Gastrocnemius medialis (tissue), 4 donors: ENCODE measurements at regions not wholly inside any gene's neighbourhood (a gene's known extent, or its start where the extent isn't known, plus 50 kb on each side); places are given as distances from the start of the nearest gene placed in this dataset.
"Not testable (repeated sequence)": the region's sequence is repeated elsewhere in the genome, so short reads cannot be mapped to it uniquely, and the experiment has no call there.

Experiments
- ATAC-seq, 2 donors: fragments of 150-250 bp; one replicate each; pipeline ENCODE4 v1.9.1; 2016
- DNase-seq, 2 donors: peaks; one replicate each; pipeline ENCODE4 v3.0.0-alpha.2; 2019
- H3K27ac ChIP-seq, 4 donors: fragments of 200-600 bp; sonication (generic); 1 replicate in 1 of 4; 2 replicates in 3 of 4; pipeline ENCODE4 v1.5.1; 2016 to 2018; ENCODE audit warnings: mild to moderate bottlenecking in 2 of 4, moderate library complexity in 1 of 4
- H3K27me3 ChIP-seq, 3 donors: fragments of 200-600 bp; sonication (generic) in 2 of 3; 1 replicate in 1 of 3; 2 replicates in 2 of 3; pipeline versions ENCODE4 v1.5.1 to v1.6.0; 2016 to 2019; ENCODE audit warnings: mild to moderate bottlenecking in 1 of 3, moderate library complexity in 1 of 3
- H3K36me3 ChIP-seq, 2 donors: fragments of 200-600 bp; sonication (generic) in 1 of 2; one replicate each; pipeline ENCODE4 v1.5.1; 2017 to 2018
- H3K4me1 ChIP-seq, 2 donors: fragments of 200-600 bp; sonication (generic) in 1 of 2; one replicate each; pipeline ENCODE4 v1.5.1; 2016 to 2017; ENCODE audit warnings: mild to moderate bottlenecking in 2 of 2
- H3K4me3 ChIP-seq, 4 donors: fragments of 200-600 bp; sonication (generic) in 3 of 4; 1 replicate in 1 of 4; 2 replicates in 3 of 4; pipeline ENCODE4 v1.5.1; 2016 to 2019; ENCODE audit warnings: mild to moderate bottlenecking in 2 of 4
- H3K9me3 ChIP-seq, 3 donors: fragments of 200-600 bp; sonication (generic) in 2 of 3; 1 replicate in 1 of 3; 2 replicates in 2 of 3; pipeline ENCODE4 v1.5.1; 2016 to 2019
- in situ Hi-C, 4 donors: fragments of 200-750 bp; cut with MboI; loops; one replicate each; pipeline versions ENCODE4 v1.15.0 to v1.8.0; 2017; ENCODE audit warnings: low sequenced_read_pairs in 4 of 4
- intact Hi-C: fragments of 100-400 bp; cut with DNase I; formaldehyde crosslinking; loops from one replicate; pipeline ENCODE4 v1.15.1; 2023; ENCODE audit warnings: low total_unique reads

- H3K27me3 ChIP-seq, H3K9me3 ChIP-seq, intact Hi-C loops, in situ Hi-C loops, H3K4me3 ChIP-seq, H3K27ac ChIP-seq, ATAC-seq, H3K36me3 ChIP-seq, H3K4me1 ChIP-seq, DNase-seq: not testable (repeated sequence)
These were observed 139.1 kb downstream of the SYT15 start for GRCh38 chr10:46718014-46718413.

GRCh38 chr10:46720386-46720785, 141.5 kb downstream of the SYT15 start:
- H3K9me3 ChIP-seq, intact Hi-C loops, H3K4me1 ChIP-seq, H3K27me3 ChIP-seq, DNase-seq, H3K4me3 ChIP-seq, in situ Hi-C loops, H3K27ac ChIP-seq, H3K36me3 ChIP-seq, ATAC-seq: not testable (repeated sequence)

- H3K36me3 ChIP-seq, intact Hi-C loops, H3K27me3 ChIP-seq, H3K27ac ChIP-seq, H3K9me3 ChIP-seq, H3K4me3 ChIP-seq, DNase-seq, ATAC-seq, H3K4me1 ChIP-seq, in situ Hi-C loops: not testable (repeated sequence)
These were observed 142.0 kb downstream of the SYT15 start for GRCh38 chr10:46720811-46721518.

GRCh38 chr10:46724258-46724657, 145.3 kb downstream of the SYT15 start:
- H3K9me3 ChIP-seq, DNase-seq, intact Hi-C loops, in situ Hi-C loops, H3K4me1 ChIP-seq, ATAC-seq, H3K4me3 ChIP-seq, H3K36me3 ChIP-seq, H3K27me3 ChIP-seq, H3K27ac ChIP-seq: not testable (repeated sequence)

- H3K4me3 ChIP-seq, H3K27ac ChIP-seq, H3K9me3 ChIP-seq, in situ Hi-C loops, H3K27me3 ChIP-seq, ATAC-seq, intact Hi-C loops, DNase-seq, H3K4me1 ChIP-seq, H3K36me3 ChIP-seq: not testable (repeated sequence)
These were observed 149.4 kb downstream of the SYT15 start for GRCh38 chr10:46728359-46728758.

- intact Hi-C loops, ATAC-seq, H3K9me3 ChIP-seq, in situ Hi-C loops, H3K27ac ChIP-seq, H3K27me3 ChIP-seq, H3K36me3 ChIP-seq, H3K4me1 ChIP-seq, DNase-seq, H3K4me3 ChIP-seq: not testable (repeated sequence)
These were observed 151.8 kb downstream of the SYT15 start for GRCh38 chr10:46730729-46731128.

GRCh38 chr10:46733635-46734261, 154.8 kb downstream of the SYT15 start:
- ATAC-seq, intact Hi-C loops, H3K36me3 ChIP-seq, H3K27me3 ChIP-seq, in situ Hi-C loops, H3K4me1 ChIP-seq, H3K4me3 ChIP-seq, DNase-seq, H3K9me3 ChIP-seq, H3K27ac ChIP-seq: not testable (repeated sequence)

GRCh38 chr10:46734262-46734642, 155.3 kb downstream of the SYT15 start:
- in situ Hi-C loops, H3K27ac ChIP-seq, H3K36me3 ChIP-seq, H3K27me3 ChIP-seq, ATAC-seq, H3K4me1 ChIP-seq, H3K4me3 ChIP-seq, DNase-seq, H3K9me3 ChIP-seq, intact Hi-C loops: not testable (repeated sequence)

- ATAC-seq, H3K27ac ChIP-seq, intact Hi-C loops, in situ Hi-C loops, DNase-seq, H3K36me3 ChIP-seq, H3K27me3 ChIP-seq, H3K9me3 ChIP-seq, H3K4me3 ChIP-seq, H3K4me1 ChIP-seq: not testable (repeated sequence)
These were observed 161.0 kb downstream of the SYT15 start for GRCh38 chr10:46739919-46740318.

- H3K36me3 ChIP-seq, H3K4me3 ChIP-seq, H3K4me1 ChIP-seq, intact Hi-C loops, DNase-seq, H3K27me3 ChIP-seq, ATAC-seq, H3K9me3 ChIP-seq, H3K27ac ChIP-seq, in situ Hi-C loops: not testable (repeated sequence)
These were observed 161.4 kb downstream of the SYT15 start for GRCh38 chr10:46740368-46740767.

- H3K27me3 ChIP-seq, intact Hi-C loops, DNase-seq, H3K4me3 ChIP-seq, ATAC-seq, H3K9me3 ChIP-seq, H3K4me1 ChIP-seq, in situ Hi-C loops, H3K36me3 ChIP-seq, H3K27ac ChIP-seq: not testable (repeated sequence)
These were observed 162.2 kb upstream of the PTPN20 start for GRCh38 chr10:46749003-46749402.

- H3K27ac ChIP-seq, H3K9me3 ChIP-seq, H3K4me3 ChIP-seq, H3K27me3 ChIP-seq, intact Hi-C loops, DNase-seq, H3K4me1 ChIP-seq, H3K36me3 ChIP-seq, ATAC-seq, in situ Hi-C loops: not testable (repeated sequence)
These were observed 161.8 kb upstream of the PTPN20 start for GRCh38 chr10:46749470-46749869.
